ENCODE measurements at regions not wholly inside any gene's neighbourhood (a gene's known extent, or its start where the extent isn't known, plus 50 kb on each side); places are given as distances from the start of the nearest gene placed in this dataset.
A peak's percentile ranks its signal among the peaks of the same experiment; 100 is the strongest.

GRCh38 chr6:156725712-156726111 lies 51.5 kb upstream of the ARID1B start:
- no peak overlapping the region for H3K4me3 ChIP-seq (ENCODE audit: low read length in 2 of 2)
- H3K4me1 ChIP-seq (ENCODE audit: control insufficient read depth in 2 of 2, insufficient read depth in 2 of 2, low read length in 2 of 2): peaks cover 8 to 13% of the 10 kb centered on the region in 2 donors
- H3K9ac ChIP-seq (ENCODE audit: low read depth in 1 of 2, low read length in 2 of 2): no peak overlapping the region
- H3K27me3 ChIP-seq (ENCODE audit: control insufficient read depth in 2 of 2, insufficient read depth in 2 of 2, low read length in 2 of 2): no peaks in the 10 kb centered on the region
- H3K36me3 ChIP-seq (ENCODE audit: control insufficient read depth in 2 of 2, insufficient read depth in 2 of 2, low read length in 2 of 2): no peaks in the 10 kb centered on the region
- no peak overlapping the region for H3K27ac ChIP-seq (ENCODE audit: low read depth in 2 of 2, low read length in 2 of 2)
- H3K9me3 ChIP-seq (ENCODE audit: control insufficient read depth in 2 of 2, low read length in 2 of 2): no peaks in the 10 kb centered on the region

GRCh38 chr6:156720691-156721685 lies 56.2 kb upstream of the ARID1B start:
- H3K9ac ChIP-seq (ENCODE audit: low read depth in 1 of 2, low read length in 2 of 2): peak overlapping the region; percentile 27 to 68
- H3K9me3 ChIP-seq (ENCODE audit: control insufficient read depth in 2 of 2, low read length in 2 of 2): no peaks in the 10 kb centered on the region
- no peaks in the 10 kb centered on the region for H3K36me3 ChIP-seq (ENCODE audit: control insufficient read depth in 2 of 2, insufficient read depth in 2 of 2, low read length in 2 of 2)
- H3K27ac ChIP-seq (ENCODE audit: low read depth in 2 of 2, low read length in 2 of 2): peak overlapping the region; percentile 85 to 97
- peak overlapping the region; percentile 55 to 57 for H3K4me3 ChIP-seq (ENCODE audit: low read length in 2 of 2)
- H3K4me1 ChIP-seq (ENCODE audit: control insufficient read depth in 2 of 2, insufficient read depth in 2 of 2, low read length in 2 of 2): peaks cover 15 to 26% of the 10 kb centered on the region in 2 donors
- no peaks in the 10 kb centered on the region for H3K27me3 ChIP-seq (ENCODE audit: control insufficient read depth in 2 of 2, insufficient read depth in 2 of 2, low read length in 2 of 2)

GRCh38 chr6:156719720-156720563 lies 57.2 kb upstream of the ARID1B start:
- peak overlapping the region; percentile 79 to 83 for H3K9ac ChIP-seq (ENCODE audit: low read depth in 1 of 2, low read length in 2 of 2)
- peak overlapping the region; percentile 85 to 97 for H3K27ac ChIP-seq (ENCODE audit: low read depth in 2 of 2, low read length in 2 of 2)
- no peaks in the 10 kb centered on the region for H3K9me3 ChIP-seq (ENCODE audit: control insufficient read depth in 2 of 2, low read length in 2 of 2)
- no peaks in the 10 kb centered on the region for H3K27me3 ChIP-seq (ENCODE audit: control insufficient read depth in 2 of 2, insufficient read depth in 2 of 2, low read length in 2 of 2)
- peaks cover 15 to 26% of the 10 kb centered on the region in 2 donors for H3K4me1 ChIP-seq (ENCODE audit: control insufficient read depth in 2 of 2, insufficient read depth in 2 of 2, low read length in 2 of 2)
- H3K36me3 ChIP-seq (ENCODE audit: control insufficient read depth in 2 of 2, insufficient read depth in 2 of 2, low read length in 2 of 2): no peaks in the 10 kb centered on the region
- H3K4me3 ChIP-seq (ENCODE audit: low read length in 2 of 2): peak overlapping the region; percentile 65 to 74

GRCh38 chr6:156719395-156719719 lies 57.8 kb upstream of the ARID1B start:
- H3K36me3 ChIP-seq (ENCODE audit: control insufficient read depth in 2 of 2, insufficient read depth in 2 of 2, low read length in 2 of 2): no peaks in the 10 kb centered on the region
- no peaks in the 10 kb centered on the region for H3K27me3 ChIP-seq (ENCODE audit: control insufficient read depth in 2 of 2, insufficient read depth in 2 of 2, low read length in 2 of 2)
- peak overlapping the region; percentile 65 to 74 for H3K4me3 ChIP-seq (ENCODE audit: low read length in 2 of 2)
- peaks cover 15 to 26% of the 10 kb centered on the region in 2 donors for H3K4me1 ChIP-seq (ENCODE audit: control insufficient read depth in 2 of 2, insufficient read depth in 2 of 2, low read length in 2 of 2)
- H3K9ac ChIP-seq (ENCODE audit: low read depth in 1 of 2, low read length in 2 of 2): peak overlapping the region; percentile 79 to 83
- no peaks in the 10 kb centered on the region for H3K9me3 ChIP-seq (ENCODE audit: control insufficient read depth in 2 of 2, low read length in 2 of 2)
- peak overlapping the region; percentile 85 to 97 for H3K27ac ChIP-seq (ENCODE audit: low read depth in 2 of 2, low read length in 2 of 2)

GRCh38 chr6:156718647-156719394 lies 58.4 kb upstream of the ARID1B start:
- H3K9me3 ChIP-seq (ENCODE audit: control insufficient read depth in 2 of 2, low read length in 2 of 2): no peaks in the 10 kb centered on the region
- H3K27ac ChIP-seq (ENCODE audit: low read depth in 2 of 2, low read length in 2 of 2): peak overlapping the region; percentile 85 to 97
- H3K36me3 ChIP-seq (ENCODE audit: control insufficient read depth in 2 of 2, insufficient read depth in 2 of 2, low read length in 2 of 2): no peaks in the 10 kb centered on the region
- H3K27me3 ChIP-seq (ENCODE audit: control insufficient read depth in 2 of 2, insufficient read depth in 2 of 2, low read length in 2 of 2): no peaks in the 10 kb centered on the region
- no peak overlapping the region for H3K9ac ChIP-seq (ENCODE audit: low read depth in 1 of 2, low read length in 2 of 2)
- no peak overlapping the region for H3K4me3 ChIP-seq (ENCODE audit: low read length in 2 of 2)
- H3K4me1 ChIP-seq (ENCODE audit: control insufficient read depth in 2 of 2, insufficient read depth in 2 of 2, low read length in 2 of 2): peaks cover 15 to 26% of the 10 kb centered on the region in 2 donors

GRCh38 chr6:156717542-156717941 lies 59.6 kb upstream of the ARID1B start:
- H3K27ac ChIP-seq (ENCODE audit: low read depth in 2 of 2, low read length in 2 of 2): no peak overlapping the region
- no peak overlapping the region for H3K9ac ChIP-seq (ENCODE audit: low read depth in 1 of 2, low read length in 2 of 2)
- no peaks in the 10 kb centered on the region for H3K9me3 ChIP-seq (ENCODE audit: control insufficient read depth in 2 of 2, low read length in 2 of 2)
- no peak overlapping the region for H3K4me3 ChIP-seq (ENCODE audit: low read length in 2 of 2)
- H3K36me3 ChIP-seq (ENCODE audit: control insufficient read depth in 2 of 2, insufficient read depth in 2 of 2, low read length in 2 of 2): no peaks in the 10 kb centered on the region
- H3K4me1 ChIP-seq (ENCODE audit: control insufficient read depth in 2 of 2, insufficient read depth in 2 of 2, low read length in 2 of 2): peaks cover 15 to 26% of the 10 kb centered on the region in 2 donors
- no peaks in the 10 kb centered on the region for H3K27me3 ChIP-seq (ENCODE audit: control insufficient read depth in 2 of 2, insufficient read depth in 2 of 2, low read length in 2 of 2)

- H3K36me3 ChIP-seq (ENCODE audit: control insufficient read depth in 2 of 2, insufficient read depth in 2 of 2, low read length in 2 of 2): no peaks in the 10 kb centered on the region
- H3K9me3 ChIP-seq (ENCODE audit: control insufficient read depth in 2 of 2, low read length in 2 of 2): no peaks in the 10 kb centered on the region
- H3K4me1 ChIP-seq (ENCODE audit: control insufficient read depth in 2 of 2, insufficient read depth in 2 of 2, low read length in 2 of 2): peaks cover 8 to 14% of the 10 kb centered on the region in 2 donors
- H3K9ac ChIP-seq (ENCODE audit: low read depth in 1 of 2, low read length in 2 of 2): no peak overlapping the region
- no peaks in the 10 kb centered on the region for H3K27me3 ChIP-seq (ENCODE audit: control insufficient read depth in 2 of 2, insufficient read depth in 2 of 2, low read length in 2 of 2)
- H3K27ac ChIP-seq (ENCODE audit: low read depth in 2 of 2, low read length in 2 of 2): no peak overlapping the region
- no peak overlapping the region for H3K4me3 ChIP-seq (ENCODE audit: low read length in 2 of 2)
Observed at GRCh38 chr6:156715839-156716238, 61.3 kb upstream of the ARID1B start.

GRCh38 chr6:156713548-156713947 lies 63.6 kb upstream of the ARID1B start:
- H3K4me1 ChIP-seq (ENCODE audit: control insufficient read depth in 2 of 2, insufficient read depth in 2 of 2, low read length in 2 of 2): no peaks in the 10 kb centered on the region
- H3K9me3 ChIP-seq (ENCODE audit: control insufficient read depth in 2 of 2, low read length in 2 of 2): no peaks in the 10 kb centered on the region

GRCh38 chr6:156710479-156710878 lies 66.7 kb upstream of the ARID1B start:
- no peak overlapping the region for H3K27ac ChIP-seq (ENCODE audit: low read depth in 2 of 2, low read length in 2 of 2)
- no peaks in the 10 kb centered on the region for H3K27me3 ChIP-seq (ENCODE audit: control insufficient read depth in 2 of 2, insufficient read depth in 2 of 2, low read length in 2 of 2)
- no peak overlapping the region for H3K9ac ChIP-seq (ENCODE audit: low read depth in 1 of 2, low read length in 2 of 2)
- no peaks in the 10 kb centered on the region for H3K9me3 ChIP-seq (ENCODE audit: control insufficient read depth in 2 of 2, low read length in 2 of 2)
- no peak overlapping the region for H3K4me3 ChIP-seq (ENCODE audit: low read length in 2 of 2)
- no peaks in the 10 kb centered on the region for H3K36me3 ChIP-seq (ENCODE audit: control insufficient read depth in 2 of 2, insufficient read depth in 2 of 2, low read length in 2 of 2)
- no peaks in the 10 kb centered on the region for H3K4me1 ChIP-seq (ENCODE audit: control insufficient read depth in 2 of 2, insufficient read depth in 2 of 2, low read length in 2 of 2)

More at GRCh38 chr6:156713548-156713947, 63.6 kb upstream of the ARID1B start:
- Histone ChIP-seq H3K36me3 (ENCODE audit: control insufficient read depth in 2 of 2, insufficient read depth in 2 of 2, low read length in 2 of 2) (no peaks in the 10 kb centered on the region), H3K9ac (ENCODE audit: low read depth in 1 of 2, low read length in 2 of 2) (no peak overlapping the region), H3K27ac (ENCODE audit: low read depth in 2 of 2, low read length in 2 of 2) (no peak overlapping the region), H3K27me3 (ENCODE audit: control insufficient read depth in 2 of 2, insufficient read depth in 2 of 2, low read length in 2 of 2) (no peaks in the 10 kb centered on the region), H3K4me3 (ENCODE audit: low read length in 2 of 2) (no peak overlapping the region)

Measured in mucosa of rectum (tissue), 2 donors.